ENCODE measurements at regions not wholly inside any gene's neighbourhood (a gene's known extent, or its start where the extent isn't known, plus 50 kb on each side); places are given as distances from the start of the nearest gene placed in this dataset.

- TF ChIP-seq CTCF (IDR thresholded peaks at IDR 0.05; ENCODE audit: borderline replicate concordance), result no peak
- no peak overlapping the region for H3K4me3 ChIP-seq
- no peak overlapping the region for H3K27ac ChIP-seq (replicated peaks)
- intact Hi-C loops (cut with micrococcal nuclease), result no loop called here
- H3K27me3 ChIP-seq (ENCODE audit: low read depth), result peaks cover 6% of the 10 kb centered on the region
- no peaks in the 10 kb centered on the region for H3K9me3 ChIP-seq (replicated peaks)
- no peaks in the 10 kb centered on the region for H3K36me3 ChIP-seq
- no peak for DNase-seq
- H3K4me1 ChIP-seq, result no peaks in the 10 kb centered on the region
Measured at GRCh38 chr2:20146401-20146800, 78.5 kb downstream of the SDC1 start.

- intact Hi-C loops (cut with micrococcal nuclease), result no loop called here
- no peak for TF ChIP-seq CTCF (IDR thresholded peaks at IDR 0.05; ENCODE audit: borderline replicate concordance)
Measured at GRCh38 chr2:20145497-20146193, 79.3 kb downstream of the SDC1 start.

GRCh38 chr2:20144861-20145260 lies 80.1 kb downstream of the SDC1 start:
- Histone ChIP-seq H3K27ac (replicated peaks) (no peak overlapping the region), H3K4me1 (no peaks in the 10 kb centered on the region), H3K4me3 (no peak overlapping the region), H3K27me3 (ENCODE audit: low read depth) (no peaks in the 10 kb centered on the region), H3K36me3 (no peaks in the 10 kb centered on the region), H3K9me3 (replicated peaks) (no peaks in the 10 kb centered on the region)
- intact Hi-C loops (cut with micrococcal nuclease), result no loop called here
- no peak for TF ChIP-seq CTCF (IDR thresholded peaks at IDR 0.05; ENCODE audit: borderline replicate concordance)
- no peak for DNase-seq

More at GRCh38 chr2:20145497-20146193, 79.3 kb downstream of the SDC1 start:
- Histone ChIP-seq H3K9me3 (replicated peaks) (no peaks in the 10 kb centered on the region), H3K27me3 (ENCODE audit: low read depth) (no peaks in the 10 kb centered on the region), H3K27ac (replicated peaks) (no peak overlapping the region), H3K4me1 (no peaks in the 10 kb centered on the region), H3K4me3 (no peak overlapping the region), H3K36me3 (no peaks in the 10 kb centered on the region)
- DNase-seq, result no peak

GRCh38 chr2:20144196-20144595 lies 80.7 kb downstream of the SDC1 start:
- intact Hi-C loops (cut with micrococcal nuclease), result no loop called here
- DNase-seq, result no peak
- no peaks in the 10 kb centered on the region for H3K36me3 ChIP-seq
- H3K9me3 ChIP-seq (replicated peaks), result no peaks in the 10 kb centered on the region
- no peaks in the 10 kb centered on the region for H3K4me1 ChIP-seq
- H3K27ac ChIP-seq (replicated peaks), result no peak overlapping the region
- H3K4me3 ChIP-seq, result no peak overlapping the region
- no peak for TF ChIP-seq CTCF (IDR thresholded peaks at IDR 0.05; ENCODE audit: borderline replicate concordance)
- H3K27me3 ChIP-seq (ENCODE audit: low read depth), result no peaks in the 10 kb centered on the region

- no peak overlapping the region for H3K27ac ChIP-seq (replicated peaks)
- no peak overlapping the region for H3K4me3 ChIP-seq
- DNase-seq, result no peak
- intact Hi-C loops (cut with micrococcal nuclease), result no loop called here
- no peak for TF ChIP-seq CTCF (IDR thresholded peaks at IDR 0.05; ENCODE audit: borderline replicate concordance)
- H3K9me3 ChIP-seq (replicated peaks), result no peaks in the 10 kb centered on the region
- H3K36me3 ChIP-seq, result no peaks in the 10 kb centered on the region
- H3K27me3 ChIP-seq (ENCODE audit: low read depth), result no peaks in the 10 kb centered on the region
- no peaks in the 10 kb centered on the region for H3K4me1 ChIP-seq
Measured at GRCh38 chr2:20143263-20143662, 81.7 kb downstream of the SDC1 start.
